ENCODE measurements at regions not wholly inside any gene's neighbourhood (a gene's known extent, or its start where the extent isn't known, plus 50 kb on each side); places are given as distances from the start of the nearest gene placed in this dataset.

DNA sequence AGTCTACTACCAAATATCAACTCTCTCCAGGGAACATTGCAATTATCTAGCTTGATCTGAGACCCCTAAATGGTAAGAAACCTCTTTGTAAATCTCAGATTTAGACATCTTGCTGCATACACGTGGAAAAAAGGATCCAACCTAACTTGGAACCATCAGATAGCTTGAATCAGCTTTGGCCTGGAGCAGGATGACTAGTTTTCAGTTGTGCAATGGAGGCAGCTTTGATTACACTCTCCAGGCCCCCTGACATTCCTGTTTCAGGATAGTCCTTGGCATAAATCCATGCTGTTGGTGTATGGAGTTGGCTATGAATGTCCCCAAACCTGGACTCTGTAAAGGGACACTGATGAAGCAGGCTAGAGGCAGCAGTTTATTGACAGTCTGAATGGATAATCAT lies 1061.9 kb upstream of the TENM3 start:
- TF ChIP-seq, protein P1, sequence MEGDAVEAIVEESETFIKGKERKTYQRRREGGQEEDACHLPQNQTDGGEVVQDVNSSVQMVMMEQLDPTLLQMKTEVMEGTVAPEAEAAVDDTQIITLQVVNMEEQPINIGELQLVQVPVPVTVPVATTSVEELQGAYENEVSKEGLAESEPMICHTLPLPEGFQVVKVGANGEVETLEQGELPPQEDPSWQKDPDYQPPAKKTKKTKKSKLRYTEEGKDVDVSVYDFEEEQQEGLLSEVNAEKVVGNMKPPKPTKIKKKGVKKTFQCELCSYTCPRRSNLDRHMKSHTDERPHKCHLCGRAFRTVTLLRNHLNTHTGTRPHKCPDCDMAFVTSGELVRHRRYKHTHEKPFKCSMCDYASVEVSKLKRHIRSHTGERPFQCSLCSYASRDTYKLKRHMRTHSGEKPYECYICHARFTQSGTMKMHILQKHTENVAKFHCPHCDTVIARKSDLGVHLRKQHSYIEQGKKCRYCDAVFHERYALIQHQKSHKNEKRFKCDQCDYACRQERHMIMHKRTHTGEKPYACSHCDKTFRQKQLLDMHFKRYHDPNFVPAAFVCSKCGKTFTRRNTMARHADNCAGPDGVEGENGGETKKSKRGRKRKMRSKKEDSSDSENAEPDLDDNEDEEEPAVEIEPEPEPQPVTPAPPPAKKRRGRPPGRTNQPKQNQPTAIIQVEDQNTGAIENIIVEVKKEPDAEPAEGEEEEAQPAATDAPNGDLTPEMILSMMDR (IDR thresholded peaks at IDR 0.05; ENCODE audit: low read length) = no peak
- no peak for TF ChIP-seq EZH2phosphoT487 (IDR thresholded peaks at IDR 0.05; ENCODE audit: low read length)
- TF ChIP-seq EZH2 (optimal IDR thresholded peaks at IDR 0.05; ENCODE audit: low read depth, low read length) = no peak

Measured in MM.1S (cell line).